Adrenal gland (tissue), 5 donors: ENCODE measurements at regions not wholly inside any gene's neighbourhood (a gene's known extent, or its start where the extent isn't known, plus 50 kb on each side); places are given as distances from the start of the nearest gene placed in this dataset.

Experiments used
- CTCF ChIP-seq, 6 experiments: fragments of 450-650 bp in 4 of 6; fragments of 200-600 bp in 2 of 6; sonication (generic) in 1 of 6; IDR thresholded peaks; 1 replicate in 5 of 6; 2 replicates in 1 of 6; pipeline versions ENCODE4 v1.5.1 to v1.8.0; 2016 to 2021; ENCODE audit warnings: antibody characterized with exemption in 6 of 6, mild to moderate bottlenecking in 2 of 6, moderate library complexity in 1 of 6
- POLR2A ChIP-seq, 2 donors: fragments of 450-650 bp; IDR thresholded peaks; one replicate each; pipeline ENCODE4 v1.6.1; 2017; ENCODE audit warnings: antibody characterized with exemption in 2 of 2, mild to moderate bottlenecking in 2 of 2, moderate library complexity in 1 of 2
- donor health status: DM: no; HTN: no; CAD: no.

- TF ChIP-seq CTCF (IDR thresholded peaks at IDR 0.05) (peak; percentile 48 to 79 (median 70)), POLR2A (IDR thresholded peaks at IDR 0.05) (no peak)
These were observed 73.3 kb downstream of the OTOR start for GRCh38 chr20:16821211-16822089.
